Renal cortex interstitium (tissue), 11 donors: ENCODE measurements at regions not wholly inside any gene's neighbourhood (a gene's known extent, or its start where the extent isn't known, plus 50 kb on each side); places are given as distances from the start of the nearest gene placed in this dataset.

Source experiments
- DNase-seq, 11 donors: peaks; one replicate each; pipeline ENCODE4 v3.0.0-alpha.2; 2013; ENCODE audit warnings: low read depth in 9 of 11, low spot score in 4 of 11; ENCODE audit errors: extremely low read depth in 1 of 11

DNA sequence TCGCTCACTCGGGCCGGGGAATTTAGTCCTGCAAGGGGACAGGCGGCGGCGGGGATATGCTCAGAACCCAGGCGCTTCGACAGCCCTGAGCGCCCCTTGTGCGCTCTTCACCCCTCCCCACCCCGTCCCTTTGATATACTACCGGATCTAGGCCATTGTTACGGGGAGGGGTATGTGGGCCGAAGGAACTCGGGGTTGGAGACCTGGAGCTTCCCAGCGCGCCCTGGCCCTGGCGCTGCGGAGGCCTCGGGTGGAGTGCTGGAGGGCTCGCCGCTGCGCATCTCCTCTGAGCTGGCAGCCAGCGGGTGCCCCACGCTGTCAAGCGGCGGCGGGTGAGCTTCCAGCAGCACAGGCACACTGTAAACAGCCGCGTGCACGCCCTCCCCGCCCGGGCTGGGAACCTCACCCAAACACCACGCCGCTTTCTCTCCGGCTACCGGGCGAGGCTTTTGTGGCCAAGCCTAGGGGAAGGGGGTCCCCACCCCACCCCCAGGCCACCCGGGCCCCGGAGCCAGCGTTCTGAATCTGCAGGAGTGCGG lies 54.5 kb upstream of the BCOR start:
- DNase-seq, result no peak

DNA sequence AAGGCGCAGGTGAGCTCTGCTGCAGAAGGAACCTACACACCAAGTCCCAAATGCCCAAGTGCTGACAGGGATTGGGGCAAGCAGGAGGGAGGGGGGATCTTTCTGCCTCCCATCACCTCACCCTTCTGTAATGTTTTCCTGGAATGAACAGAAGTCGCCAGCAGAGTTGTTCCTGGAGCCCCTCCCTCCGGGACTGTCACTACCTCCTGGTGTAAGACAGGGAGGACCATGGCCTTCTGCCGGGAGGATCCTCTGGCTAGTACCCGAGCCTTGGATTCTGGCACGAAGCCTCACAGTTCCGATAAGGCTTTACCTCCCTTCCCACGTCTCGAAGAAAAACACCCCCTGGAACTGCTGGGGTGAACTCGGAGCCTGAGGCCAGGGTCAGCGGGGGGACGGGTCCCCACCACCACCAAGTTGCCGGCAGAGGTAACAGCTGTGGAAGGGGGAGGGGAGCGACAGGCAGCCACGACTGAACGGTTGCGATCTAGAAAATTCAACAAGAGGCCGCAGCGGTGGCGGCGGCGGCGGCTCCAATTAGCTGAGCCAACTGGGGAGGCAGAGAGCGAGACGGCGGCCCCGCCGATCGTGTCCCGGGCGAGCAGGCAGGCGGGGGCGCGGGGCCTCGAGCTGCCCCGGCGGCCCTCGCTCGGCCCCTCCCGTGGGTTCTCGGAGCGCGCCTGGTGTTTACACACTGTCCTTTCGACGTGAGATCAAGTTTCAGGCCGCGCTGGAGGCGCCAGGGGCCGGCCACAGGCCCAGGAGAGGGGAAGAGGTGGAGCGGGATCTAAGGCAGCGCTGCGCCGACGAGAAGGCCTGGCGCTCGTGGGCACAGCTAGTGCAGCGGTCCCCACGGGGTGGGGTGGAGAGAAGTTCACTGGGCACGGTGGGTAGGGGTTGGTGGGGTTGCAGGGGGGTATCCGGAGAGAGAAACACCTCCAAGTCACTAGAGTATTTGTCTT lies 53.7 kb upstream of the BCOR start:
- no peak for DNase-seq

GRCh38 chrX:40150503-40150902 lies 52.7 kb upstream of the BCOR start:
- DNase-seq, result no peak

- DNase-seq, result no peak
Measured at GRCh38 chrX:40149286-40150175, 51.8 kb upstream of the BCOR start.

DNA sequence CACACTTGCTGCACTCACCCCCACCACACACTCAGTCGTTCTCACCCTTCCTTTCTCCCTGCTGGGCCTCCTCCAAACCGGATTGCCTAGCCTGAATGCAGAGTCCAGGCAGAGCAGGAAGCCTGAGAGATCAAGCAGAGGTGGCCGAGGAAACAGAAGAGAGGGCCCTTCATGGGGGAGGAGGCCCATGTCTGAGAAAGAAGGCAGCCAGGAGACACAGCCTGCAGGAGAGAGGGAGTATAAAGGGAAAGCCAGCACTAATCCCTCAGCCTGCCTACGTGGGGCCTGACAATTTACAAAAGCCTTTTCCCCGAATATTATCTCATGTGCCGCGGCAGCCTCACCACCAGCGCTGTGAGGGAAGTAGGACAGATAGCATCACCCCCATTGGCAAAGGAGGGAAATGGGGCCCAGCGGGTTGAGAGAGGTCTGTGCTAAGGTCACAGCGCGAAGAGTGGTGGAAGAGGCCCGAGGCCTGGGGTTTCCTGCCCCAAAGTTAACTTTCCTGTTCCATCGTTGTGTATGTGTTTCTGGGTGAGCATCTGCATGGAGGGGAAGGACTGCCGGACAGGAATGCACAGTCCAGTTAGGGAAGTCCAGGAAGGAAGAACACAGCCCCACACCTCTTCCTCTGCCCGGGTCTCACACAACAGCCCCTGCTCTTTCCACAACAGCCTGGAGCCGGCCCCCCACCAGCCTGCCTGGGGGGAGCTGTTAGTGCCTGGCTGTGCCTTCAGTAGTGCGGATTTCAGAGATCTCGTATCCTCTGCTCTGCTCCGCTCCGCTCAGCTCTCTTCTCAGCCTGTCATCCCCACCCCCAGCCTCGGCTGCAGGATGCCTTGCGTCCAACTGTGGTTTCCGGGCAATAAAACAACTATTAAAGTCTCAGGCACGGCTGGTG lies 50.9 kb upstream of the BCOR start:
- DNase-seq, result no peak

DNA sequence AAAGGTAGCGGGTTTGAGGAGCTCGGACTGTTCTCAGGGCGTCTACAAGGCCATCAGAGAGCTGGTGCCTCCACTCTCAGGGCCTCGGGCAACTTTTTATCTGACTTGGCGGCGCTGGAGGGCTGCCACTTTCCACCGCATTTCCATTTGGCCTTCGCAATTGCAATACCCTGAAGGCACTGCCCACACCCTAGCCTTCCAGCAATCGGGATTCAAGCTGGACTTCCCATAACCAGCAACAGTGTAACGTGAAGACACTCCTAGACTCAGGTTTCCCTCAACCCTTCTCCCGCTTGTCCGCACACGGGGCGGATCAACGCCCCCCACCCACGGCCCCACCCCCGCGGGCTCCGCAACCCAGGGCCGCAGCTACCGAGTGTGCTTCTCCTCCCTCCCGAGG lies 50.2 kb upstream of the BCOR start:
- no peak for DNase-seq
